ELR (cell line): ENCODE measurements at regions not wholly inside any gene's neighbourhood (a gene's known extent, or its start where the extent isn't known, plus 50 kb on each side); places are given as distances from the start of the nearest gene placed in this dataset.

Experiments
- DNase-seq: peaks from one replicate; pipeline ENCODE4 v3.0.0-alpha.2; 2015; ENCODE audit warnings: low read depth

- peak; percentile 17 for DNase-seq
These were observed 50.5 kb upstream of the COBL start for GRCh38 chr7:51366930-51367613.
